ENCODE measurements at regions not wholly inside any gene's neighbourhood (a gene's known extent, or its start where the extent isn't known, plus 50 kb on each side); places are given as distances from the start of the nearest gene placed in this dataset.
A peak's percentile ranks its signal among the peaks of the same experiment; 100 is the strongest.

GRCh38 chr7:142413280-142414000, 155.6 kb upstream of the PRSS58 start:
- intact Hi-C loops (cut with DNase I, micrococcal nuclease), result loop anchor here (10.0 kb wide), 2 partner anchors 591 to 801 kb away; no protein-coding TSS in a partner anchor
- Mint-ChIP-seq H3K27me3 (no peaks in the 10 kb centered on the region), H3K36me3 (ENCODE audit: low read depth) (no peaks in the 10 kb centered on the region), H3K4me1 (ENCODE audit: low read depth) (peaks cover 4% of the 10 kb centered on the region), H3K27ac (no peak overlapping the region), H3K4me3 (no peak overlapping the region), H3K9me3 (no peaks in the 10 kb centered on the region)
- peaks cover 8% of the 10 kb centered on the region for H3K4me1 ChIP-seq (ENCODE audit: insufficient read depth, low read length)
- no peaks in the 10 kb centered on the region for H3K27me3 ChIP-seq (ENCODE audit: control insufficient read depth in 1 of 2, insufficient read depth in 2 of 2, low read length in 2 of 2)
- no peak for ATAC-seq (ENCODE audit: poor library complexity)
- no peak for DNase-seq
- no peak overlapping the region for H3K27ac ChIP-seq (ENCODE audit: low read depth in 1 of 2, low read length in 2 of 2)
- ChIA-PET CTCF (interaction anchor here (0.7 to 1.3 kb wide), 3 partner anchors 20 to 398 kb away, joined by 3 to 4 read pairs (median 3); no protein-coding TSS in a partner anchor), POLR2A (interaction anchor here (1.0 kb wide), 2 partner anchors 396 to 399 kb away, joined by 3 to 4 read pairs; no protein-coding TSS in a partner anchor)
- no peaks in the 10 kb centered on the region for H3K9me3 ChIP-seq (ENCODE audit: control insufficient read depth in 1 of 2, insufficient read depth in 1 of 2, low read length in 2 of 2)
- no peak overlapping the region for H3K4me3 ChIP-seq (ENCODE audit: low read length)
- no peak for TF ChIP-seq CTCF (IDR thresholded peaks at IDR 0.05)
- H3K36me3 ChIP-seq (ENCODE audit: insufficient read depth, low read length), result no peaks in the 10 kb centered on the region

GRCh38 chr7:142412551-142413193, 154.8 kb upstream of the PRSS58 start:
- ChIA-PET CTCF (interaction anchor here (0.7 to 1.3 kb wide), 3 partner anchors 21 to 399 kb away, joined by 3 to 4 read pairs (median 3); no protein-coding TSS in a partner anchor), POLR2A (interaction anchor here (1.0 kb wide), 2 partner anchors 397 to 399 kb away, joined by 3 to 4 read pairs; no protein-coding TSS in a partner anchor)
- no peak overlapping the region for H3K27ac ChIP-seq (ENCODE audit: low read depth in 1 of 2, low read length in 2 of 2)
- intact Hi-C loops (cut with DNase I, micrococcal nuclease), result loop anchor here (10.0 kb wide), 2 partner anchors 592 to 802 kb away; no protein-coding TSS in a partner anchor
- Mint-ChIP-seq H3K4me1 (ENCODE audit: low read depth) (no peaks in the 10 kb centered on the region), H3K27me3 (no peaks in the 10 kb centered on the region), H3K27ac (no peak overlapping the region), H3K36me3 (ENCODE audit: low read depth) (no peaks in the 10 kb centered on the region), H3K4me3 (no peak overlapping the region), H3K9me3 (no peaks in the 10 kb centered on the region)
- no peaks in the 10 kb centered on the region for H3K36me3 ChIP-seq (ENCODE audit: insufficient read depth, low read length)
- DNase-seq (peak in 12 of 14 experiments; percentile 7 to 77 (median 22)), ATAC-seq (ENCODE audit: poor library complexity) (peak; percentile 76)
- H3K4me1 ChIP-seq (ENCODE audit: insufficient read depth, low read length), result peaks cover 4% of the 10 kb centered on the region
- no peak overlapping the region for H3K4me3 ChIP-seq (ENCODE audit: low read length)
- H3K9me3 ChIP-seq (ENCODE audit: control insufficient read depth in 1 of 2, insufficient read depth in 1 of 2, low read length in 2 of 2), result no peaks in the 10 kb centered on the region
- TF ChIP-seq CTCF (IDR thresholded peaks at IDR 0.05), result peak; percentile 68
- H3K27me3 ChIP-seq (ENCODE audit: control insufficient read depth in 1 of 2, insufficient read depth in 2 of 2, low read length in 2 of 2), result no peaks in the 10 kb centered on the region

- CTCF ChIA-PET, result no interaction called here
- no peak overlapping the region for H3K27ac Mint-ChIP-seq
- H3K36me3 ChIP-seq (ENCODE audit: insufficient read depth, low read length), result no peaks in the 10 kb centered on the region
These were observed 151.6 kb upstream of the PRSS58 start for GRCh38 chr7:142409471-142409870.

More at GRCh38 chr7:142409471-142409870, 151.6 kb upstream of the PRSS58 start:
- ATAC-seq (ENCODE audit: poor library complexity) (no peak), DNase-seq (no peak)
- POLR2A ChIA-PET, result no interaction called here
- Mint-ChIP-seq H3K36me3 (ENCODE audit: low read depth) (no peaks in the 10 kb centered on the region), H3K27me3 (peaks cover 4% of the 10 kb centered on the region), H3K4me3 (no peak overlapping the region), H3K9me3 (no peaks in the 10 kb centered on the region), H3K4me1 (ENCODE audit: low read depth) (no peaks in the 10 kb centered on the region)
- no peak for TF ChIP-seq CTCF (IDR thresholded peaks at IDR 0.05)
- Histone ChIP-seq H3K4me3 (ENCODE audit: low read length) (no peak overlapping the region), H3K4me1 (ENCODE audit: insufficient read depth, low read length) (peaks cover 4% of the 10 kb centered on the region), H3K9me3 (ENCODE audit: control insufficient read depth in 1 of 2, insufficient read depth in 1 of 2, low read length in 2 of 2) (no peaks in the 10 kb centered on the region), H3K27ac (ENCODE audit: low read depth in 1 of 2, low read length in 2 of 2) (no peak overlapping the region), H3K27me3 (ENCODE audit: control insufficient read depth in 1 of 2, insufficient read depth in 2 of 2, low read length in 2 of 2) (peaks cover 0 to 3% of the 10 kb centered on the region in 2 experiments)
- intact Hi-C loops (cut with DNase I, micrococcal nuclease), result no loop called here
